WTC11 (cell line): ENCODE measurements at regions not wholly inside any gene's neighbourhood (a gene's known extent, or its start where the extent isn't known, plus 50 kb on each side); places are given as distances from the start of the nearest gene placed in this dataset.

Source experiments
- ATAC-seq: fragments of 200-7000 bp; cut with Tn5 transposase; 2 replicates; pipeline ENCODE4 v1.10.0; 2021; ENCODE audit warnings: mild to moderate bottlenecking, moderate library complexity
- CTCF ChIA-PET: fragments of 300-600 bp; sonication (Branson Sonifier 250); formaldehyde crosslinking; loops from one replicate; lab custom pipeline; 2021; ENCODE audit warnings: antibody characterized with exemption; lab: Charles Lee
- POLR2A ChIA-PET: fragments of 350-600 bp; sonication (Branson Sonifier 250); formaldehyde crosslinking; loops from one replicate; lab custom pipeline; 2021; ENCODE audit warnings: antibody characterized with exemption; lab: Charles Lee
- DNase-seq: peaks from one replicate; pipeline ENCODE4 v3.0.0; 2021; ENCODE audit warnings: low spot score
- H3K27ac Mint-ChIP-seq: 2 replicates; pipeline ENCODE4 v1.8.0; 2021; ENCODE audit warnings: mixed read lengths
- H3K27me3 Mint-ChIP-seq: 2 replicates; pipeline ENCODE4 v1.8.0; 2021; ENCODE audit warnings: low read depth, mild to moderate bottlenecking, moderate library complexity, mixed read lengths
- H3K36me3 Mint-ChIP-seq: 2 replicates; pipeline ENCODE4 v1.8.0; 2021; ENCODE audit warnings: mixed read lengths
- H3K4me1 Mint-ChIP-seq: 2 replicates; pipeline ENCODE4 v1.8.0; 2022; ENCODE audit warnings: mixed read lengths
- H3K4me3 Mint-ChIP-seq: 2 replicates; pipeline ENCODE4 v1.8.0; 2021; ENCODE audit warnings: mild to moderate bottlenecking, moderate library complexity, mixed read lengths
- H3K9me3 Mint-ChIP-seq: 2 replicates; pipeline ENCODE4 v1.8.0; 2021; ENCODE audit warnings: mixed read lengths
- CREB1 ChIP-seq: sonication (generic); formaldehyde crosslinking; IDR thresholded peaks from 2 replicates; pipeline ENCODE4 v1.8.0; 2023; ENCODE audit warnings: mild to moderate bottlenecking, missing genetic modification reagents
- ETV6 ChIP-seq: sonication (generic); formaldehyde crosslinking; IDR thresholded peaks from 2 replicates; pipeline ENCODE4 v1.8.1; 2022; ENCODE audit warnings: mild to moderate bottlenecking, missing genetic modification reagents
- HMGA2 ChIP-seq: fragments of 250-450 bp; sonication (Bioruptor Pico); IDR thresholded peaks from 2 replicates; pipeline ENCODE4 v1.4.0; 2021; ENCODE audit warnings: mild to moderate bottlenecking, moderate library complexity
- IRF2 ChIP-seq: sonication (generic); formaldehyde crosslinking; IDR thresholded peaks from 2 replicates; pipeline ENCODE4 v1.8.0; 2022; ENCODE audit warnings: low read depth, missing genetic modification reagents, borderline replicate concordance
- NFATC4 ChIP-seq: fragments of 250-450 bp; sonication (Bioruptor Pico); IDR thresholded peaks from 2 replicates; pipeline ENCODE4 v1.9.0; 2021; ENCODE audit warnings: mild to moderate bottlenecking
- NR2C2 ChIP-seq: sonication (generic); formaldehyde crosslinking; IDR thresholded peaks from 2 replicates; pipeline ENCODE4 v1.8.0; 2022; ENCODE audit warnings: mild to moderate bottlenecking, missing genetic modification reagents
- SP1 ChIP-seq: sonication (generic); formaldehyde crosslinking; conservative IDR thresholded peaks from 2 replicates; pipeline ENCODE4 v1.8.1; 2022; ENCODE audit warnings: missing genetic modification reagents
- ZBTB21 ChIP-seq: sonication (generic); formaldehyde crosslinking; IDR thresholded peaks from 2 replicates; pipeline ENCODE4 v1.8.1; 2023; ENCODE audit warnings: mild to moderate bottlenecking, missing genetic modification reagents, borderline replicate concordance
- ZNF263 ChIP-seq: sonication (generic); formaldehyde crosslinking; IDR thresholded peaks from 2 replicates; pipeline ENCODE4 v1.8.1; 2022; ENCODE audit warnings: low read depth, mild to moderate bottlenecking, moderate library complexity, missing genetic modification reagents
- ZNF396 ChIP-seq: fragments of 250-450 bp; sonication (Bioruptor Pico); IDR thresholded peaks from 2 replicates; pipeline ENCODE4 v1.8.0; 2021; ENCODE audit warnings: mild to moderate bottlenecking, moderate library complexity, borderline replicate concordance
- ZNF416 ChIP-seq: fragments of 250-450 bp; sonication (Bioruptor Pico); IDR thresholded peaks from 2 replicates; pipeline ENCODE4 v1.9.0; 2021; ENCODE audit warnings: mild to moderate bottlenecking, inconsistent platforms
- ZNF423 ChIP-seq: fragments of 250-450 bp; sonication (Bioruptor Pico); IDR thresholded peaks from 2 replicates; pipeline ENCODE4 v2.1.2; 2022; ENCODE audit warnings: mild to moderate bottlenecking, moderate library complexity
- TF ChIP-seq, protein P1 (sequence below): sonication (generic); formaldehyde crosslinking; IDR thresholded peaks from 2 replicates; pipeline ENCODE4 v1.8.0; 2022; ENCODE audit warnings: mild to moderate bottlenecking, missing genetic modification reagents
- TF ChIP-seq, protein P2 (sequence below): sonication (generic); formaldehyde crosslinking; IDR thresholded peaks from 2 replicates; pipeline ENCODE4 v1.8.1; 2022; ENCODE audit warnings: low read depth, mild to moderate bottlenecking, moderate library complexity, missing genetic modification reagents, borderline replicate concordance
- TF ChIP-seq, protein P3 (sequence below): sonication (generic); formaldehyde crosslinking; IDR thresholded peaks from 2 replicates; pipeline ENCODE4 v1.8.1; 2023; ENCODE audit warnings: mild to moderate bottlenecking, moderate library complexity, missing genetic modification reagents
- TF ChIP-seq, protein P4 (sequence below): sonication (generic); formaldehyde crosslinking; IDR thresholded peaks from 2 replicates; pipeline ENCODE4 v1.8.0; 2022; ENCODE audit warnings: mild to moderate bottlenecking, missing genetic modification reagents
- TF ChIP-seq, protein P5 (sequence below): sonication (generic); formaldehyde crosslinking; conservative IDR thresholded peaks from 2 replicates; pipeline ENCODE4 v1.8.1; 2022; ENCODE audit warnings: mild to moderate bottlenecking, missing genetic modification reagents
- TF ChIP-seq, protein P6 (sequence below): fragments of 250-450 bp; sonication (Bioruptor Pico); IDR thresholded peaks from 2 replicates; pipeline ENCODE4 v1.9.0; 2021; ENCODE audit warnings: mild to moderate bottlenecking
- TF ChIP-seq, protein P7 (sequence below): fragments of 250-450 bp; sonication (Bioruptor Pico); IDR thresholded peaks from 2 replicates; pipeline ENCODE4 v2.1.2; 2022; ENCODE audit warnings: mild to moderate bottlenecking, moderate library complexity

DNA sequence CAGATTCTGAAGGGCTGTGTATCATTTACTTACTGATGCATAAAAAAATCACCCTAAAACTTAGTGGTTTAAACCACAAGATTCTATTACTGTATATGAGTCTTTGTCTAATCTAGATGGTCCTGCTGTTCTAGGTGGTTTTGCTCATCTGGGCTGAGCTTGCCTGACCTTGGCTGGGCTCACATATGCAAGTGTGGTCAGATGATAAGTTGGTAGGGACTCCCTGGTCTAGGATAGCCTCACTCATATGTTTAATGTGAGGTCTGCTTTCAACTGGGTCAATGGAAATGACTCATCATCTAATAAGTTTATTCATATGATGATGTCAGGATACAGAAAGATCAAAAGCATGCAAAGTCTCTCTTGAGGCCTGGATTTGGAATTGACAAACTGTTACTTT lies 887.8 kb downstream of the TRHDE start (continued):
- TF ChIP-seq HMGA2 (CRISPR knock-in tag) (no peak), ZNF416 (CRISPR knock-in tag) (no peak), ETV6 (CRISPR knock-in tag) (no peak), NR2C2 (CRISPR knock-in tag) (no peak), NFATC4 (CRISPR knock-in tag) (no peak)
- TF ChIP-seq, all 79 proteins: peak for 0

DNA sequence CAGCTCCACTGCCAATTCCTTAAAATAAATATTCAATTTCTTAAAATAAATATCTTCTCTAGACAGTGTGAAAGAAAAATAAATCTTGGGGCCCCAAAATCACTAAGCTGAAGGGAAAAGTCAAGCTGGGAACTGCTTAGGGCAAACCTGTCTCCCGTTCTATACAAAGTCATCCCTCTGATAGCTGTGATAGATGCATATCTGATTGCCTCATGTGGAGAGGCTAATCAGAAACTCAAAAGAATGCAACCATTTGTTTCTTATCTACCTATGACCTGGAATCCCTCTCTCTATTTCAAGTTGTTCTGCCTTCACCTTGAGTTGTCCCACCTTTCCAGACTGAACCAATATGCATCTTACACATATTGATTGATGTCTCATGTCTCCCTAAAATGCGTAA lies 889.8 kb downstream of the TRHDE start:
- CTCF ChIA-PET, result no interaction called here
- TF ChIP-seq ZNF263 (CRISPR knock-in tag), result no peak
- no peak for TF ChIP-seq HMGA2 (CRISPR knock-in tag)
- TF ChIP-seq, protein P1, sequence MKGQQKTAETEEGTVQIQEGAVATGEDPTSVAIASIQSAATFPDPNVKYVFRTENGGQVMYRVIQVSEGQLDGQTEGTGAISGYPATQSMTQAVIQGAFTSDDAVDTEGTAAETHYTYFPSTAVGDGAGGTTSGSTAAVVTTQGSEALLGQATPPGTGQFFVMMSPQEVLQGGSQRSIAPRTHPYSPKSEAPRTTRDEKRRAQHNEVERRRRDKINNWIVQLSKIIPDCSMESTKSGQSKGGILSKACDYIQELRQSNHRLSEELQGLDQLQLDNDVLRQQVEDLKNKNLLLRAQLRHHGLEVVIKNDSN (CRISPR knock-in tag), result no peak
- TF ChIP-seq, protein P2, sequence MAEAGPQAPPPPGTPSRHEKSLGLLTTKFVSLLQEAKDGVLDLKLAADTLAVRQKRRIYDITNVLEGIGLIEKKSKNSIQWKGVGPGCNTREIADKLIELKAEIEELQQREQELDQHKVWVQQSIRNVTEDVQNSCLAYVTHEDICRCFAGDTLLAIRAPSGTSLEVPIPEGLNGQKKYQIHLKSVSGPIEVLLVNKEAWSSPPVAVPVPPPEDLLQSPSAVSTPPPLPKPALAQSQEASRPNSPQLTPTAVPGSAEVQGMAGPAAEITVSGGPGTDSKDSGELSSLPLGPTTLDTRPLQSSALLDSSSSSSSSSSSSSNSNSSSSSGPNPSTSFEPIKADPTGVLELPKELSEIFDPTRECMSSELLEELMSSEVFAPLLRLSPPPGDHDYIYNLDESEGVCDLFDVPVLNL (CRISPR knock-in tag), result no peak
- no peak for TF ChIP-seq SP1 (CRISPR knock-in tag)
- no peak for TF ChIP-seq ZNF396 (CRISPR knock-in tag)
- TF ChIP-seq, protein P3, sequence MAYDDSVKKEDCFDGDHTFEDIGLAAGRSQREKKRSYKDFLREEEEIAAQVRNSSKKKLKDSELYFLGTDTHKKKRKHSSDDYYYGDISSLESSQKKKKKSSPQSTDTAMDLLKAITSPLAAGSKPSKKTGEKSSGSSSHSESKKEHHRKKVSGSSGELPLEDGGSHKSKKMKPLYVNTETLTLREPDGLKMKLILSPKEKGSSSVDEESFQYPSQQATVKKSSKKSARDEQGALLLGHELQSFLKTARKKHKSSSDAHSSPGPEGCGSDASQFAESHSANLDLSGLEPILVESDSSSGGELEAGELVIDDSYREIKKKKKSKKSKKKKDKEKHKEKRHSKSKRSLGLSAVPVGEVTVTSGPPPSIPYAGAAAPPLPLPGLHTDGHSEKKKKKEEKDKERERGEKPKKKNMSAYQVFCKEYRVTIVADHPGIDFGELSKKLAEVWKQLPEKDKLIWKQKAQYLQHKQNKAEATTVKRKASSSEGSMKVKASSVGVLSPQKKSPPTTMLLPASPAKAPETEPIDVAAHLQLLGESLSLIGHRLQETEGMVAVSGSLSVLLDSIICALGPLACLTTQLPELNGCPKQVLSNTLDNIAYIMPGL (CRISPR knock-in tag), result no peak
- TF ChIP-seq CREB1 (CRISPR knock-in tag), result no peak
- TF ChIP-seq, protein P4, sequence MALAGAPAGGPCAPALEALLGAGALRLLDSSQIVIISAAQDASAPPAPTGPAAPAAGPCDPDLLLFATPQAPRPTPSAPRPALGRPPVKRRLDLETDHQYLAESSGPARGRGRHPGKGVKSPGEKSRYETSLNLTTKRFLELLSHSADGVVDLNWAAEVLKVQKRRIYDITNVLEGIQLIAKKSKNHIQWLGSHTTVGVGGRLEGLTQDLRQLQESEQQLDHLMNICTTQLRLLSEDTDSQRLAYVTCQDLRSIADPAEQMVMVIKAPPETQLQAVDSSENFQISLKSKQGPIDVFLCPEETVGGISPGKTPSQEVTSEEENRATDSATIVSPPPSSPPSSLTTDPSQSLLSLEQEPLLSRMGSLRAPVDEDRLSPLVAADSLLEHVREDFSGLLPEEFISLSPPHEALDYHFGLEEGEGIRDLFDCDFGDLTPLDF, result no peak
- TF ChIP-seq, protein P5, sequence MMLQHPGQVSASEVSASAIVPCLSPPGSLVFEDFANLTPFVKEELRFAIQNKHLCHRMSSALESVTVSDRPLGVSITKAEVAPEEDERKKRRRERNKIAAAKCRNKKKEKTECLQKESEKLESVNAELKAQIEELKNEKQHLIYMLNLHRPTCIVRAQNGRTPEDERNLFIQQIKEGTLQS (CRISPR knock-in tag), result no peak
- TF ChIP-seq, protein P6, sequence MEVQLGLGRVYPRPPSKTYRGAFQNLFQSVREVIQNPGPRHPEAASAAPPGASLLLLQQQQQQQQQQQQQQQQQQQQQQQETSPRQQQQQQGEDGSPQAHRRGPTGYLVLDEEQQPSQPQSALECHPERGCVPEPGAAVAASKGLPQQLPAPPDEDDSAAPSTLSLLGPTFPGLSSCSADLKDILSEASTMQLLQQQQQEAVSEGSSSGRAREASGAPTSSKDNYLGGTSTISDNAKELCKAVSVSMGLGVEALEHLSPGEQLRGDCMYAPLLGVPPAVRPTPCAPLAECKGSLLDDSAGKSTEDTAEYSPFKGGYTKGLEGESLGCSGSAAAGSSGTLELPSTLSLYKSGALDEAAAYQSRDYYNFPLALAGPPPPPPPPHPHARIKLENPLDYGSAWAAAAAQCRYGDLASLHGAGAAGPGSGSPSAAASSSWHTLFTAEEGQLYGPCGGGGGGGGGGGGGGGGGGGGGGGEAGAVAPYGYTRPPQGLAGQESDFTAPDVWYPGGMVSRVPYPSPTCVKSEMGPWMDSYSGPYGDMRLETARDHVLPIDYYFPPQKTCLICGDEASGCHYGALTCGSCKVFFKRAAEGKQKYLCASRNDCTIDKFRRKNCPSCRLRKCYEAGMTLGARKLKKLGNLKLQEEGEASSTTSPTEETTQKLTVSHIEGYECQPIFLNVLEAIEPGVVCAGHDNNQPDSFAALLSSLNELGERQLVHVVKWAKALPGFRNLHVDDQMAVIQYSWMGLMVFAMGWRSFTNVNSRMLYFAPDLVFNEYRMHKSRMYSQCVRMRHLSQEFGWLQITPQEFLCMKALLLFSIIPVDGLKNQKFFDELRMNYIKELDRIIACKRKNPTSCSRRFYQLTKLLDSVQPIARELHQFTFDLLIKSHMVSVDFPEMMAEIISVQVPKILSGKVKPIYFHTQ, result no peak
- TF ChIP-seq ZBTB21, result no peak
- TF ChIP-seq, protein P7, sequence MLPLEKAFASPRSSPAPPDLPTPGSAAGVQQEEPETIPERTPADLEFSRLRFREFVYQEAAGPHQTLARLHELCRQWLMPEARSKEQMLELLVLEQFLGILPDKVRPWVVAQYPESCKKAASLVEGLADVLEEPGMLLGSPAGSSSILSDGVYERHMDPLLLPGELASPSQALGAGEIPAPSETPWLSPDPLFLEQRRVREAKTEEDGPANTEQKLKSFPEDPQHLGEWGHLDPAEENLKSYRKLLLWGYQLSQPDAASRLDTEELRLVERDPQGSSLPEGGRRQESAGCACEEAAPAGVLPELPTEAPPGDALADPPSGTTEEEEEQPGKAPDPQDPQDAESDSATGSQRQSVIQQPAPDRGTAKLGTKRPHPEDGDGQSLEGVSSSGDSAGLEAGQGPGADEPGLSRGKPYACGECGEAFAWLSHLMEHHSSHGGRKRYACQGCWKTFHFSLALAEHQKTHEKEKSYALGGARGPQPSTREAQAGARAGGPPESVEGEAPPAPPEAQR, result no peak
- TF ChIP-seq IRF2 (CRISPR knock-in tag), result no peak
- no peak for TF ChIP-seq ZNF423 (CRISPR knock-in tag)
- no peak overlapping the region for H3K4me3 Mint-ChIP-seq
- no peaks in the 10 kb centered on the region for H3K9me3 Mint-ChIP-seq
- H3K4me1 Mint-ChIP-seq, result peaks cover 51% of the 10 kb centered on the region
- ATAC-seq (peak; percentile 56), DNase-seq (no peak)
- POLR2A ChIA-PET, result no interaction called here
- H3K27ac Mint-ChIP-seq, result no peak overlapping the region
- no peaks in the 10 kb centered on the region for H3K27me3 Mint-ChIP-seq
- no peaks in the 10 kb centered on the region for H3K36me3 Mint-ChIP-seq
